CD4-positive, alpha-beta T cell treated with Interferon alpha-2 for 1 hour (primary cell): ENCODE measurements at regions not wholly inside any gene's neighbourhood (a gene's known extent, or its start where the extent isn't known, plus 50 kb on each side); places are given as distances from the start of the nearest gene placed in this dataset.
"Not testable (repeated sequence)": the region's sequence is repeated elsewhere in the genome, so short reads cannot be mapped to it uniquely, and the experiment has no call there.

Experiments
- DNase-seq, 2 donors: peaks; one replicate each; pipeline ENCODE4 v3.0.0-alpha.2; 2020 to 2022

DNA sequence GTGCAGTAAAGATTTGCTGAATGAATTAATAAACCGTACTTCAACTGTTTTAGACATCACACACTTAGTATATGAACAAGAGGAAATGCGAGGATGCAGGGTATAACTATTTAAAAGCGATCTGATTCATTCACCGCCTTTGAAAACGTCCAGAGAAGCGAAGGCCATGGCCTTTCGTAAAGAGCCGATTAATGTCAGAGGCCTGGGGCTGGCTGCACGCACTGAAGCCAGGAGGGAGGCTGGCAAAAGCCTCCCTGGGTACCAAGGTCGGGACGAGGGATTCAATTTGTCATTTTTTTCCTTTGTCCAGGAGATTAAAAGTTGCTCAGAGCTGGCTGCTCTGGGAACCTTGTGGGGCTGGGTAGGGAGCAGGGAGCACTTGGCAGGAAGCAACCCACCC lies 307.4 kb downstream of the NPHP4 start:
- DNase-seq: no peak

DNA sequence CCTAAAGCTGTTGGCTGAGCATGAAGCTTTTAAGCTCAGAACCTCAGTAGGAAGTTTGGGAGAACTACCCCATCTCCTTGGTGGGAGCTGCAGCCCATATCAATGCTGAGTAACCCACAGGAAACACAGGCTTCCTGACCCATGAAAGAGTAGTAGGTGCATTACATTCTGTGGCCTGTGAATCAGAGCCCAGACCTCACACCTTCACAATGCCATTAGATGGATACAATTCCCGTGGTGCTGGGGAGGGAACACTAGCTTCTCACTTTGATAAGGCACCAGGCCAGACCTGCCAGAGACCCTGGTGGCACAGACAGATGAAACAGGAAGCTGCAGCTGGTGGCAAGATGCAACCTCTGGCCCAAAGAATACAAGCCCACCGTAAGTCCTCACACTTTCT lies 308.8 kb downstream of the NPHP4 start:
- DNase-seq: no peak

DNA sequence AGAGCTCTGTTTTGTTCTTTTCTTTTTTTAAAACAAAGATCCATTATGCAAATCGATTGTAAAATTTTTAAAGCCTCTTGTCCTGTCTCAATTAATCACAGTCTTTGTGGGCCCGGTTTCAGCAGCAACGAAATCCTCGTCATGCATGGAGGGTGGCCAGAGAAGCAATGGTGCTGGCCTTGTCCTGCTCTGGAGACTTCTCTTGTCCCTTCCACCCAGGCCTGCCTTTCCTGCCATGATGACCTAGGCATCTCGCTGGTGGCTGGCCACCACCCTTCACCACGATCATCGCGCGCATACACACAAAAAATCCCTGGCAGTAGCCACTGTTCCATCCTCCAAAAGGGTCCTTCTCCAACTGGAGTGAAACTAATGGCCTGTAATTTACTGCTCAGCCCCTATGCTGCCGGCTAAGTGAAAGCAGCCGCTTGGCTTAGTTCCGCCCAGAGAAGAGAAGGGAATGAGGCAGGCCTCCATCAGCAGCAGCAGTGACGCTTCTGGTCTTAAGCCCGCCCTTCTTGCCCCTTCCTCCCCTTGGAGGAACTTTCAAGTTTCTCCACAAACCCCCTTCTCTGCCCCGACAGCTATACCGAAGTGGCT lies 309.5 kb downstream of the NPHP4 start:
- no peak for DNase-seq

DNA sequence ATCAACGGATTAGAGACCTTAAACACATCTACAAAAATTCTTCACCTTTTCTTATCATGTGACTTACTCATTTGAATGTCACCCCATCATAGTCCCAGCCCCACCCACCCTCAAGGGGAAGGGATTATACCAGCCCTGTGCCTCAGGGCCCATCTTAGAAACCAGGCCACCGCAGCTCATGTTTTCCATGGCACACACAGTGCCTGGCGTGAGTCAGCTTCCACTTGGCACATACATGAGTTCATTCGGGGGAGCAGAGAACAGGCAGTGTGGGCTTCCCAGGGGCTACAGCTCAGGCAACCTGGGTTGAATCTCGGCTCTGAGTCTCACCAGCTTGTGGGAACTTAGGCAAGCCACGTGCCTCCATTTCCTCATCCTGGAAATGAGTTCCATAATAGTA lies 310.6 kb downstream of the NPHP4 start:
- DNase-seq: no peak

DNA sequence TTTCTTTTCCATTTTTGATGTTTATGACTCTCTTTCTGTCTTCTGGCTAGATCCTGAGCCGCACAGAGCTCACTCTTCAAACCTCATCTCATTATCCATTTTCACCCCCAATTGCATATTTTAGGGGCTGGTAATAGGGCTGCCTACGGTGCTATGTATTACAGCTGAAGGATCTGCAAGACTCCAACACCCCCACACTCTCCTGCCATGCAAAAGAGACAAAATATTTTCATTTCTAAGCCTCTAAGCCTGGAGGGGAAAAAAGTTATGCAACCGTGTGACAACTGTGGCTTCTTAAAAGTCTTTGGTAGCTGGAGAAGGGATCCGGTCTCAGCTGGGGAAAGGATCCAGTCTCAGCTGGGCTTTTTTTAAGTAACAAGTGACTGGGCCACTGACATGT lies 311.6 kb downstream of the NPHP4 start:
- DNase-seq: no peak

DNA sequence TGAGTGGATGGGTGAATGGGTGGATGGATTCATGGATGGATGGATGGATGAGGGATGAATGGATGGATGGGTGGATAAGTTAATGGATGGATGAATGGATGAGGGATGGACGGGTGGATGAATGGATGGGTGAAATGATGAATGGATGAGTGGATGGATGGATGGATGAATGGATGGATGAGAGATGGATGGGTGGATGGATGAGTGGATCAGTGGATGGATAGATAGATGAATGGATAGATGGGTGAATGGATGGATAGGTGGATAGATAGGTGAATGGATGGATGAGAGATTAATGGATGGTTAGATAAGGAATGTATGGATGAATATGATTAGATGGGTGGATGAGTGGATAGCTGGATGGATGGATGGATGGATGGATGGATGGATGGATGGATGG lies 313.5 kb downstream of the NPHP4 start:
- DNase-seq: no peak

DNA sequence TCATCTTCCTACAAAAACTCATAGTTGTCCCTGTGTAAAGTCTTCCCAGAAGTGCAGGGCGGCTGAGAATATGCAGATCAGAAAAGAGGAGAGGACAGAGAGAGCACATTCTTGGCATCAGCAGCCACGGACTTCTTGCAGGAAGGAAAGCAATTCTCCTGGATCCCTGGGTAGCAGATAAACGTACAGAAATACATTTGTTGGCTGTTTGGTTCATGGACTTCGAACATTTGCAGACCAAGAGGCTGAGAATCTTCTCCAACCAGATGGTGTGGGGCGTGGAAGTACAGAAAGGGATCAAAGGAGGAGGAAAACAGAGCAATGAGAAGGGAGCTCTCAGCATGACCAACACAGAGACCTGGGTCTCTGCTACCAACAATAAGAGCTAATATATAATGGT lies 319.9 kb downstream of the NPHP4 start:
- DNase-seq: not testable (repeated sequence)

DNA sequence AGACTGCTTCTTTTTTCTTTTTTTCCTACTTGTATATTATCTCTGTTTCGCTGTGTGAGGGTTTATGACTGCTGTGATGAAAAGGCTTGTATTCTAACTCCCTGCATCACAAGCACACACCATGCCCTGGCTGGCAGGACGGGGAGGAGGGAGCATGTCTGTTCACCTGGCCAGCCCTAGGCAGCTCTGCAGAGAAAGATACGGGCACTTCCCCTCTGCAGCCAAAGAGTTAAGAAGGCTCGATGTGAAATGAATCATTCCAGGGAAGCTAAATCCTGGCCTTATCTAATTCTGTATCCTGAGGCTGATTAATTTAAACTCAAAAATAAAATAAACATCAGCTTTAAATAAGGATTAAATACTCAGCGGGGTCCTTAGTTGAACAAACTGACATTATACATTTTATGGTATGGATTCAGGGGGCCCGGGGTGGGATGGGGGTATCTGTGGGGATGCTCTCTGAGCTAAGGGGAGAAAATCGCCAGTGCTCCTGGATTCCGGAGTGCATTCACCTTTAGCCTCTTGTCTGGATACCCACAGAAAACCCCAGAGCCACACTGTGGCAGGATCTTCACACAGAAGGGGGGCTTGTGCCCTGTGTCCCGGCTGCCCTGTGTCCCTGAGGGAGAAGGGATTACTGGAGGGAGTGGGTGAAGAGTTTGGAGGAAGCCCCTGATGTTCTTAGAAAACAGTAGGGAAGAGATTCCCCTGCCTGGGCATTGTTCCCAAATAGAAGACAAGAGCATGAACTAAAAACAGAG lies 321.5 kb downstream of the NPHP4 start:
- DNase-seq: no peak

DNA sequence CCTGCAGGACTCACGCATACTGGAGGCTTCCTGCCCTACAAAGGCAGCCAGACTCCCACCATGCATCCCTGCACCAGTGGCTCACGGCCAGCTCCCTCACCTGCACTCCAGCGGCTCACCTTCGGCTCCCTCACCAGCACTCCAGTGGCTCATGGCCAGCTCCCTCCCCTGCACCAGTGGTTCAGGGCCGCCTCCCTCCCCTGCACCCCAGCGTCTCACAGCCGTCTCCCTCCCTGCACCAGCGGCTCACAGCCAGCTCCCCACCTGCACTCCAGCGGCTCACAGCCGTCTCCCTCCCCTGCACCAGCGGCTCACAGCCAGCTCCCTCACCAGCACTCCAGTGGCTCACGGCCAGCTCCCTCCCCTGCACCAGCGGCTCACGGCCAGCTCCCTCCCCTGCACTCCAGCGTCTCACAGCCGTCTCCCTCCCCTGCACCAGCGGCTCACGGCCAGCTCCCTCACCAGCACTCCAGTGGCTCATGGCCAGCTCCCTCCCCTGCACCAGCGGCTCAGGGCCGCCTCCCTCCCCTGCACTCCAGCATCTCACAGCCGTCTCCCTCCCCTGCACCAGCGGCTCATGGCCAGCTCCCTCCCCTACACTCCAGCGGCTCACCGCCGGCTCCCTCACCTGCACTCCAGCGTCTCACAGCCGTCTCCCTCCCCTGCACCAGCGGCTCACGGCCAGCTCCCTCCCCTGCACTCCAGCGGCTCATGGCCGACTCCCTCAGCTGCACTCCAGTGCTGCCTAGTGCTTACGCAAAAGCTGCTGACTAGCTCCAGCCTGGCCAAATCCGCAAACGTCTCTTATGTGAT lies 324.5 kb downstream of the NPHP4 start:
- peak in 1 of 2 donors; percentile 21 for DNase-seq

DNA sequence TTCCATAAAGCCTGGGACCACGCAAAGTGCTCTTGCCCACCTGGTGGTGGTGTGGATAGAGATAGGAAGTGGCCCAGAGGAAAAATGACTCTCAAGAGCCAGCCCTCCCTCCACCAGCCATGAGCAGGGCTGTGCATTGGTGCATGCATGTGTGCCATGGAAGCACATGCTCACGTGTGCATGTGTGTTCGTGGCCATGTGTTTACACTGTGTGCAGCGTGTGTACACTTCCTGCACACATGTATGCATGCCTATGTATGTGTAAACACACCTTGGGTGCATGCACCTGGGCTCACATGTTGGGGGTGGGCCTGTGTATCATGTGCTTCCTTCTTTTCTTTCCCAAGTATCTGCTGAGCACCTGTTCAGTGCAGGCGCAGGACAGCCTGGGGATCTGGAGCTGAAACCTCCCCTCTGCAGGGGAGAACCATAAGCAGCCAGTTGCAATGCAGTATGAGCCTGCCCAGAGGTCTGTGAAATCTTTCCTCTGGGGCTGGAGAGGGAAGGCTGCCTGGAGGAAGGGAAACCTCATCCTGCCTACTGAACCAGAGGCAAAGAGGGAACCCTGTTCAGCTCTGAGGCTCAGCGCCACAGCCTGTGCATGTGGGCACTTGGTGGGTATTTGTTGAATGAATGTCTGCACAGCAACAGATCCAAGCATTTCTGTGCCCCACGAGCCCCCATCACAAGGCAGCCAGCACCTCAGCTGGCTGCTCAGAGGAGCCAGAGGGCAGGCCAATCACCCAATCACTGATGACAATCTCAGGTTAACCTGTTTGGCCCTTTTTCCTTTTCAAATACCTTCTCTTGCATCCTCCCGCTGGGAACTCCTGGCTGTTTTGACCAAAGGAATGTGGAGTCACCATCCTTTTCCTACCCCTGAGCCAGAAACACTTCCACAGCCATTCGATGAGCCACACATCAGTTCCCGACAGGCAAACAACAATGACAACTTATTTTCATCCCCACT lies 327.0 kb downstream of the NPHP4 start:
- DNase-seq: no peak

DNA sequence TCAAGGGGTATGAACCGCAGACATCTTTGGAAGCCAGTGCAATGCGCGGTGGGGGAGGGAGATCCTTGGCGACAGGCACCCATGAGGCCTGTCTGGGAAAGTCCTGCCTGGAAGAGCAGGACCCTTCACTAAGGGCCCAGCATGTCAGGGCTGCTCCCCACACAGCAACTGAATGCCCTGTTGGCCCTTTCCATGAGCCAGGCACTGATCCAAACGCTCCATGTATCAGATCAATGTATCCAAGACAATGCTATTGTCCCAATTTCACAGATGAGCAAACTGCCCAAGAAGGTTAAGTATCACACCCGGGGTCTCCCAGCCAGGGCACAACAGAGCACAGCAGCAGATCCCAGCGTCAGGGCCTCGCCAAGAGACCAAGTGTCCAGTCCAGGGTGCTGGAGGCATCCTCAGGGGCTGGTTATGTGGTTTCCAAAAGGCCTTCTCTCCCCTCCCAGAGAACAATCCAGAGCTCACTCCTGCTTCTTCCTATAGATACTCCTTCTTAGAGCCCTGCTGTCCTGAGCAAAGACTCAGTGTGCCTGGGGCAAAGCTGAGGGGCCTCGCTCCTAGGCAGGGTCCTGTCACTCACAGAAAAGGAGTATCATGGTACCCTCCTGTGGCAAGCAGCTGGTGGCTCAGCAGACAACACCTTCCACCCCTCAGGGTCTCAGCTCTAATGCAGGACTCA lies 328.0 kb downstream of the NPHP4 start:
- DNase-seq: no peak

DNA sequence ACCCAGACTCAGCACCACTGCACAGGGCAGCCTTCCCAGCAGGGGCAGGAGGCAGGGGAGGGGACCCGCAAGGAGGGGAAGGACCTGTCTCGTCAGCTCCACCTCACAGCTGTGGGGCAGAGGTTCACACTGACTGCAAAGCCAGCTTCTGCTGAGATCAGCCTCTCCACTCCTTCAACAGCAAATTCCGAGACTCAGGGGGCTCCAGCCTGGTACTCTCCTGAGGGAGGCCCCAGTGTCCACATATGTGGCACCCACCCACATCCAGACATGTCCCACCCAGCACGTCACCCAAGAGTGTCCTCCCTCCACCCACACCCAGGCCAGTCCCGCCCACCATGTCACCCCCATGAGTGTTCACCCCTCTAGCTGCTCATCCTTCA lies 329.5 kb downstream of the NPHP4 start:
- DNase-seq: no peak

DNA sequence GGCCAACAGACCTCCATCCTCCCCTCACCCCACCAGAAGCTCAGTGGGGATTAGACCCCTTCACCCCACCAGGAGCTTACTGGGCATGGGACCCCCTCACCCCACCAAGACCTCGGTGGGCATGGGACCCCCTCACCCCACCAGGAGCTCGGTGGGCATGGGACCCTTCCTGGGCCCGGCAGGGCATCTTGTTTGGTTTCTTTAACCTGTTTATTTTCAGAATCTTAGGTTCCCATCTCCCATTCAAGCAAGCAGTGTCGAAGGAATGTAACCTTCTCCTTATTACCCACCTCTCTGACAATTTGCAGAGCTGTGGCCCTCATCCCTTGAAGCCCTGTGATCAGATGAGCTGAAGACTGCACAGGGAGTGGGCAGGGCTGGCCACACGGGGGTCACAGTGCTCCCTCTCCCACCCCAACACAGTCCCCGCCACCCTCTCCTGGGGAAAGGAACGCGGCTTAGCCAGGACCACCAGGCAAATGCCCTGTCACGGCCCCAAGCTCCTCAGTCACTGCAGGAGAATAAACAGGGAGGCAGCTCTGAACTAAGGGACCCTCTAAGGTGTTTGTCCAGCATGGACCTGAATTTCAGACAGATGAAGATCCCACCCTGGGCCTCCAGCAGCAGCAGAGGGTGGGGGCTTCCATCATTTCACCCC lies 330.0 kb downstream of the NPHP4 start:
- DNase-seq: no peak

DNA sequence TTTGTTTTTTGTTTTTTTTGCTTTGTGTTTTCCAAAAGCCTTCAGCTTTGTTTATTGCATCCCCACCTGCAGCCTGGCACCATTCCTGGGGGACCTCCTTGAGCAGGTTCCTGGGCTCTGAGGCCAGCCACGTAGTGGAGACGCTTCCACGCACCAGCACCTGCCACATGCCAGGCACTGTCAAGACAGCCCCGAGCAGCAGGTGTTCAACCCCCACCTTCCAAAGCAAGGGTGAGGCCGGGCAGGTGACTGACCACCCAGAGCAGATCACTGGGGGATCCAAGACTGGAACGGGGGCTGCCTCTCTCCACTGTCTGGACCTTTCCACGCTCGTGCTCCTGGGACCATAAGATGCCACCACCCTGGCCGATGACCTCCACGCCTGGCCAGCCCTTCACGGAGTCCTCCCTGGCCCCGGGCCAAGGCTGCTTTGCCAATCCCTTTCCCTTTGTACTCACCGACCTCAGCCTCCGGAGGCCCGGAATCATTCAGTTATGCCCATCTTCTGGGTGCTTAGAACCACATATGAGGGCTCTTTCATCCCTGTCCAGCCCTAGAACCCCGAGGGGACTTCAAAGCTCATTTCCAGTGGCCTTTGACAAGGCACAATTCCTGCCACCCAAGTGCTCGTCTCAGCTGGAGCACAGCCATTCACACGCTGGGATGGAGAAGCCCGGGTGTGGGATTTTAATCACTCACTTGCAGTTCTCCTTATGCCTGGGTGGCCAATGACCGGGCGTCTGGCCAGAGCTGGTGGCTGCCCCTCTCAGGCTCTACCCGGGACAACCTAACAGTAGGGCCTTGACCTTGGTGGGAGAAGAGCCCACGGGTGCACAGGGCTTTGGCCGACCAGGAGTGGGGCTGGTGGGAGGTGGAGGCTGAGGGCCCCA lies 330.8 kb downstream of the NPHP4 start:
- DNase-seq: no peak

DNA sequence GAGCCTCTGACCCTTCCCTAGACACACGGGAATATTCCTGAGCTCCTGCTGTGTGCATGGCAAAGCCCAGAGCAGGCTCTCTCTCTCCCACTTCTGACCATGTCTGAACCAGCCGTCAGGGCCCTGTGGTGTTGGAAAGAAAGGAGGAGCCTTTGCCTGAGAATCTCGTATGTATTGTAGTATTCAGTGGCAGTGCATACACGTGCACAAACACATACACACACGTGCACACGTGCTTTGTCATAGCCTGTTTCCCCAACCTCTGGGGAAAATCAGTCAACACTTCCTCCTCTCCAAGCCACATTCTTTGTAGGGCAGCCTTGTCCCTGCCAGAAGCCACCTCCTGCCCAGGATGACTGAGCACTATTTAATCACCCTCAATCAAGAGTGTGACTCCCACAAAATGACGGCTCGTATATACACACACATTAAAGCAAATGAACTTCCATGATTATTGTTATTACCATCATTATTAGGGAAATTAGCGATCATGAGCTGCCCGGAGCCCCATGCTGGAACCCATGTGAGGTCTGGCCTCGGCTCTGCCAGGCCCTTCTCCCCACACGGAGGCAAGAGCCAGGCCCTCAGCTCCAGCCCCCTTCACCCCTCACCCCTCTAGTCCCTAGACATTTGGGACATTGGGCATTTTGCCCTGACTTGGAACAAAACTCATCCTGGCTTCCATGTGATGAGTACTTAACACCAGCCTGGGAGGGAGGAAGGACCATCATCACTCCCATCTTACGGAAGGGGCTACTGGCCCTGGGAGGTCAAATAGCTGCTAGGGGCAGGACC lies 331.9 kb downstream of the NPHP4 start:
- DNase-seq: no peak

DNA sequence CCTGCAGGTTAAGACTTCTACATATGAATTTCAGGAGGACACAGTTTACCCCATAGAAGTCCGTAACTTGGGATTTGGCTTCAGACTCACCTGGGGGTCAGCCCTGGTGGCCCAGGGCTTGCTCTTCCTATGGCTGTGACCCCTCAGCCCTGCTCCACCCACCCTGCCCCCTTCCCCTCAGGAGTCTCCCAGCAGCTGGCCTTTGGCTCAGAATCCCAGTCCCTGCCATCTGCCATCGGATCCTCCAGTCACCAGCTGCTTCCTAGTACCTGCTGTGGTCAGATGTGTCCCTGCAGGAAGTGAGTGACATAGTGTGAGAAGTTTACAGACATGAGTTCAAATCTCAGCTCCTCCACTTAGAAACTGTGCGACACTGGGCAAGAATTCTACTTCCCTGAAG lies 332.6 kb downstream of the NPHP4 start:
- no peak for DNase-seq

DNA sequence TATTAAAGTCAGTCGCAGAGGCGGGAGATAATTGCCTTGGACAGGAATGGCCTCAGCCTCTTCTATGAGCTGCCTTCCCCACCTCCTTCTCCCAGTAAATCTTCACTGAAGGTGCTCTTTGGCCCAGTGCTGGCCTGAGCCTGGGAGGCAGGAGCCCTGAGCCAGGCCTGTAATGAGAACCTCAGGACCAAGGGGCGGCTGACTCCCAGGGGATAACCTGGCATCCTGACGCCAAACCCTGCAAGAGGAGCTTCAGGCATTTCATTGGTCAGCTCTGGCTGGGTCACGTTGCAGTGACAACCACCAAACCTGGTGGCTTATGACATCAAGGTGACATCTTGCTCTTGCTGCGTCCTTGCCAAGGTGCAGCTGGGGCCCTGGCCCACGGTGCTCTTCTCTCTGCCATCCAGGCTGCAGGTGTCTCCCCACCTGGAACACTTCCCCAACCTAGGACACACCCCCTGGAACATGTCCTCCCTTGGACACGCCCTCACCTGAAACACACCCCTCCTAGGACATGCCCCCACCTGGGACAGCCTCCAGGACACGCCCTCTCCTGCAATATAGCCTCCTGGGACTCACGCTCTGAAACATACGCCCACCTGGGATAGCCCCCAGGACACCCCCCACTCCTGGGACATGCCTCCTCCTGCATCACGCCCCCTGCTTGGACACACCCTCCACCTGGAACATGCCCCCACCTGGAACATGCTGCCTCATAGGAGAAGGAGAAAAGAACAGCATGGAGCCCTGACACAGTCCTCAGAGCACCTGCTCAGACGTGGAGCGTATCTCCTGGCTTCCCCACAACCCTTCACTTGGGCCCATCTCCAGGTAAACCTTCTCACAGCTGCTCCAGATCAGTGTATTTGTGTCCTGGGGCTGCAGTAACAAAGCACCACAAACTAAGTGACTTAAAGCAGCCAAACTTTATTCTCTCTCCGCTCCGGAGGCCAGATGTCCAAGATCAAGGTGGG lies 333.6 kb downstream of the NPHP4 start:
- DNase-seq: no peak
